ENCODE measurements at regions not wholly inside any gene's neighbourhood (a gene's known extent, or its start where the extent isn't known, plus 50 kb on each side); places are given as distances from the start of the nearest gene placed in this dataset.

- TF ChIP-seq POLR2A (IDR thresholded peaks at IDR 0.05; ENCODE audit: low read length) (no peak), GATA1 (IDR thresholded peaks at IDR 0.05; ENCODE audit: low read depth, low read length) (no peak)
These were observed 701.1 kb downstream of the NOVA1 start for GRCh38 chr14:25896777-25897176.
